Esophagus squamous epithelium (tissue), 5 donors: ENCODE measurements at regions not wholly inside any gene's neighbourhood (a gene's known extent, or its start where the extent isn't known, plus 50 kb on each side); places are given as distances from the start of the nearest gene placed in this dataset.

Experiments used
- DNase-seq: peaks from one replicate; lab custom pipeline; 2025; lab: John Stamatoyannopoulos, UW
- H3K27ac ChIP-seq, 4 donors: fragments of 200-600 bp; sonication (generic); one replicate each; pipeline ENCODE4 v1.5.1; 2016 to 2019; ENCODE audit warnings: mild to moderate bottlenecking in 1 of 4
- H3K27me3 ChIP-seq, 4 donors: fragments of 200-600 bp; sonication (generic); 1 replicate in 3 of 4; 2 replicates in 1 of 4; pipeline versions ENCODE4 v1.5.1 to v1.6.0; 2017 to 2021; ENCODE audit warnings: antibody characterized with exemption in 1 of 4
- H3K36me3 ChIP-seq, 3 donors: fragments of 200-600 bp; sonication (generic); one replicate each; pipeline ENCODE4 v1.5.1; 2016 to 2019
- H3K4me1 ChIP-seq, 3 donors: fragments of 200-600 bp; sonication (generic); one replicate each; pipeline ENCODE4 v1.5.1; 2017 to 2019
- H3K4me3 ChIP-seq, 4 donors: fragments of 200-600 bp; sonication (generic); 1 replicate in 3 of 4; 2 replicates in 1 of 4; pipeline ENCODE4 v1.5.1; 2016 to 2019; ENCODE audit warnings: mild to moderate bottlenecking in 2 of 4, moderate library complexity in 1 of 4
- H3K9me3 ChIP-seq, 3 donors: fragments of 200-600 bp; sonication (generic); one replicate each; pipeline ENCODE4 v1.5.1; 2016 to 2019
- CTCF ChIP-seq, 6 experiments: fragments of 450-650 bp in 4 of 6; fragments of 200-600 bp in 2 of 6; sonication (generic) in 2 of 6; IDR thresholded peaks; one replicate each; pipeline ENCODE4 v1.5.1; 2016 to 2019; ENCODE audit warnings: antibody characterized with exemption in 6 of 6, mild to moderate bottlenecking in 4 of 6, moderate library complexity in 4 of 6
- POLR2A ChIP-seq, 4 donors: fragments of 450-650 bp; IDR thresholded peaks; one replicate each; pipeline ENCODE4 v1.6.1; 2017; ENCODE audit warnings: antibody characterized with exemption in 4 of 4, mild to moderate bottlenecking in 4 of 4, moderate library complexity in 3 of 4
- WGBS, 2 donors: methylation state at CpG; one replicate each; pipeline ENCODE4 v1.1.5; 2018; 5-methylcytosine and 5-hydroxymethylcytosine counted together
- intact Hi-C: fragments of 100-400 bp; cut with DNase I; formaldehyde crosslinking; loops from one replicate; pipeline ENCODE4 v1.15.0; 2022
- donor health status: DM: yes; HTN: yes; CAD: no.

DNA sequence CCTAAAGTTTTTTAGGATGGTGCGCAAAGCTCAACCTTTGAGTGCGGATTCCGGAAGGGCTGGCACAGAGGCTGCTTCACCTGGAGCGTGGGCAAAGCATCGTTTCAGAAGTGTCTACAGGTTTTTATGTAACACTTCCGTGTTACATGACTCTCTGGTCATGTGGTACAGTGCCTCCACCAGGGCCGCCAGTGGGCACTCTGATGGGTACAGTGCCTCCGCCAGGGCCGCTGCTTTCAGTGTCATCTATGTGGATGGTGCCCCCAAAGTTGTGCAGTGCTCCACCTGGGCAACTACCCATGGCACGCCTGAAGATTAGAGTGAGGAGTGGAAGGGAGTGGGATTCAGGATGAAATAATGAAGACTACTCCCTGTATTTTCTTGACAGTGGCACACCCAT lies 101.4 kb upstream of the C1orf174 start:
- no peak for TF ChIP-seq POLR2A (IDR thresholded peaks at IDR 0.05)
- no peak for TF ChIP-seq CTCF (IDR thresholded peaks at IDR 0.05)
- DNase-seq = no peak
- 87 to 96% methylated on average over 4 to 8 of the region's 10 CpGs for WGBS, 2 donors
- H3K27me3 ChIP-seq = peaks cover 0 to 39% (median 0%) of the 10 kb centered on the region in 4 donors
- intact Hi-C loops = no loop called here
- no peak overlapping the region for H3K27ac ChIP-seq
- no peaks in the 10 kb centered on the region for H3K36me3 ChIP-seq
- H3K9me3 ChIP-seq = no peaks in the 10 kb centered on the region
- H3K4me1 ChIP-seq = no peaks in the 10 kb centered on the region
- H3K4me3 ChIP-seq = no peak overlapping the region

DNA sequence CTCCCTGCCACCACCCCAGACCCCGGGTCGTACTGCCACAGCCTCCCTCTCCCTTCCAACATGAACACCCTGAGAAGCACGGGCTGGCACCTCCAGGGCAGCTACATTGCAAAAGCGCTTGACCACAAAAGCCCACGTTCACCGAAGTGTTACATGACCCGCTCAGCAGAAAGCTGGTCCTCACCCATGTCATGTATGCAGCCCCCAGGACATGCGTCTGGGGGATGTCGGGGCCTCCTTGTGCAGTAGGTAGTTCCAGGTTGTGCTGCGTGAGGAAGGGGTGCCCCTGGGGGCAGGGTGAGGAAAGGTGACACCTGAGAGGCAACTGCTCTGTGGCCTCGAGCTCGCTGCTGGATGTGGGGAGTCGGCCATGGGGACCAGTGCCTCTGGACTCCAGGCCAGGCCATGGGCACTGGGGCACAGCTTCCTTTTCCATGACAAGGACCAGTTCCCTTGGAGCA lies 102.0 kb upstream of the C1orf174 start:
- Histone ChIP-seq H3K9me3 (no peaks in the 10 kb centered on the region), H3K4me3 (no peak overlapping the region), H3K36me3 (no peaks in the 10 kb centered on the region), H3K4me1 (no peaks in the 10 kb centered on the region), H3K27me3 (peaks cover 0 to 37% (median 0%) of the 10 kb centered on the region in 4 donors), H3K27ac (no peak overlapping the region)
- DNase-seq = no peak
- 56% methylated on average over 2 of the region's 13 CpGs; no CpG with 5 or more reads in 1 of the 2 donors for WGBS, 2 donors
- no peak for TF ChIP-seq CTCF (IDR thresholded peaks at IDR 0.05)
- no peak for TF ChIP-seq POLR2A (IDR thresholded peaks at IDR 0.05)
- intact Hi-C loops = no loop called here

- Histone ChIP-seq H3K4me3 (no peak overlapping the region), H3K36me3 (no peaks in the 10 kb centered on the region), H3K27ac (no peak overlapping the region), H3K9me3 (no peaks in the 10 kb centered on the region), H3K27me3 (peaks cover 0 to 32% (median 0%) of the 10 kb centered on the region in 4 donors), H3K4me1 (no peaks in the 10 kb centered on the region)
- DNase-seq = no peak
- 72% methylated on average over 9 to 10 of the region's 10 CpGs for WGBS, 2 donors
- TF ChIP-seq CTCF (IDR thresholded peaks at IDR 0.05) = no peak
- TF ChIP-seq POLR2A (IDR thresholded peaks at IDR 0.05) = no peak
- intact Hi-C loops = no loop called here
Observed at GRCh38 chr1:4002741-4003140, 102.7 kb upstream of the C1orf174 start.

DNA sequence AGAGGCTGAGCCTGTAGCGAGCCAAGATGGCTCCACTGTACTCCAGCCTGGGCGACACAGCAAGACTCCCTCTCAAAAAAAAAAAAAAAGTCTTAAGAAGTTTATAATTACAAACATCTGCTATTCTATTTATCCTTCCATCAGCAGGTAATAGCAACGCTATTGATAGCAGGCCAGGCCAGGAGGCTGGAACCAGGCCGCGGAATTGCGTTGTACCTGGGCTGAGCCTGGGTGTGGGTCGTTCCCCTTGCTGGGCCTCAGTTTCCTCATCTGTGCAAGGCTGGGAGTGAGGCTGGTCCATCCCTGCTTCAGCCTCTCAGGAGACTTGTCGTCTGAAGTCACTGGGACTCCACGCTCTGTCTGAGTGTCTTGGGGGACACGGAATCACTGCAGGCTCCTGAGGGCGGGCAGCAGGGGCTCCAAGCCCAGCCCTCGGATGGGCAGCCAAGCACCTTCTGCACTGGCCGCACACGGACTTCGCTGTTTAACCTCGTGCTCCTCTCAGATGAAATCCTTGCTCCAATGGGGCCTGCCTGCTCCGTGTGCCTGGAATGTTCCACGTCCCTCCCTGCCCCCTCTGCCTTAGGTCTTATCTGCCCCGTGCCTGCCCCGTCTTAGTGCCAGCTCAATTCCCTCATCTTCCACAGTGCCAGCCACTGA lies 103.9 kb upstream of the C1orf174 start:
- intact Hi-C loops = no loop called here
- Histone ChIP-seq H3K27ac (no peak overlapping the region), H3K4me3 (no peak overlapping the region), H3K9me3 (no peaks in the 10 kb centered on the region), H3K36me3 (no peaks in the 10 kb centered on the region), H3K4me1 (no peaks in the 10 kb centered on the region), H3K27me3 (peaks cover 0 to 22% (median 0%) of the 10 kb centered on the region in 4 donors)
- DNase-seq = no peak
- TF ChIP-seq CTCF (IDR thresholded peaks at IDR 0.05) = no peak
- WGBS, 2 donors = 74 to 79% methylated on average over 10 to 16 of the region's 20 CpGs

- DNase-seq = no peak
- Histone ChIP-seq H3K27ac (no peak overlapping the region), H3K4me3 (no peak overlapping the region), H3K4me1 (no peaks in the 10 kb centered on the region), H3K36me3 (no peaks in the 10 kb centered on the region), H3K27me3 (peaks cover 0 to 16% (median 0%) of the 10 kb centered on the region in 4 donors), H3K9me3 (no peaks in the 10 kb centered on the region)
- intact Hi-C loops = no loop called here
- 72 to 87% methylated on average over 6 to 8 of the region's 17 CpGs for WGBS, 2 donors
- no peak for TF ChIP-seq POLR2A (IDR thresholded peaks at IDR 0.05)
- no peak for TF ChIP-seq CTCF (IDR thresholded peaks at IDR 0.05)
Observed at GRCh38 chr1:4004635-4005430, 104.8 kb upstream of the C1orf174 start.
